ENCODE measurements at regions not wholly inside any gene's neighbourhood (a gene's known extent, or its start where the extent isn't known, plus 50 kb on each side); places are given as distances from the start of the nearest gene placed in this dataset.
"Not testable (repeated sequence)": the region's sequence is repeated elsewhere in the genome, so short reads cannot be mapped to it uniquely, and the experiment has no call there.

DNA sequence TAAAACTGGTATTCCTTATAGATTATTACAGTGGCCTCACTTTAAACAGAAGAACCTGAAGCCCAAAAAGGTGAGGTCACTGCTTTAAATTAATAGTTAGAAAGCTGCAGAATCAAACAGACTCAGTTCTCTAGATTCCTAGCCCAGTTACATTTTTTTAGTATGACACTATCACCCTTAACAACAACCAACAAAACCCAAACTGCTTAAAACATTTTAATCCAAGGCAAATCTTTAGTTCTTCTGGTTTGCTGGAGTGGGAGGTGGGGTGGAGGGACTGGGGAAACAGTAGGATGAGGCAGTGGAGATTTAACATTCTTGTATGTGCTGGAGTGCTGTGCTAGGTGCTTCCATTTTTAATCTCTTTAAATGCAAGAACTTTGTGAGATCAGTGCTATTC is 631.6 kb upstream of the KCNMB2 start:
- FAIRE-seq = no peak
- Histone ChIP-seq H3K36me3 (ENCODE audit: control insufficient read depth, insufficient read depth, low read length) (no peaks in the 10 kb centered on the region), H3K4me3 (ENCODE audit: low read depth, low read length) (no peak overlapping the region), H3K27me3 (ENCODE audit: control insufficient read depth, insufficient read depth, low read length) (no peaks in the 10 kb centered on the region)
- DNase-seq (ENCODE audit: low read depth) = no peak
- TF ChIP-seq CTCF (IDR thresholded peaks at IDR 0.05; ENCODE audit: insufficient read depth, low read length, severe bottlenecking) = no peak

DNA sequence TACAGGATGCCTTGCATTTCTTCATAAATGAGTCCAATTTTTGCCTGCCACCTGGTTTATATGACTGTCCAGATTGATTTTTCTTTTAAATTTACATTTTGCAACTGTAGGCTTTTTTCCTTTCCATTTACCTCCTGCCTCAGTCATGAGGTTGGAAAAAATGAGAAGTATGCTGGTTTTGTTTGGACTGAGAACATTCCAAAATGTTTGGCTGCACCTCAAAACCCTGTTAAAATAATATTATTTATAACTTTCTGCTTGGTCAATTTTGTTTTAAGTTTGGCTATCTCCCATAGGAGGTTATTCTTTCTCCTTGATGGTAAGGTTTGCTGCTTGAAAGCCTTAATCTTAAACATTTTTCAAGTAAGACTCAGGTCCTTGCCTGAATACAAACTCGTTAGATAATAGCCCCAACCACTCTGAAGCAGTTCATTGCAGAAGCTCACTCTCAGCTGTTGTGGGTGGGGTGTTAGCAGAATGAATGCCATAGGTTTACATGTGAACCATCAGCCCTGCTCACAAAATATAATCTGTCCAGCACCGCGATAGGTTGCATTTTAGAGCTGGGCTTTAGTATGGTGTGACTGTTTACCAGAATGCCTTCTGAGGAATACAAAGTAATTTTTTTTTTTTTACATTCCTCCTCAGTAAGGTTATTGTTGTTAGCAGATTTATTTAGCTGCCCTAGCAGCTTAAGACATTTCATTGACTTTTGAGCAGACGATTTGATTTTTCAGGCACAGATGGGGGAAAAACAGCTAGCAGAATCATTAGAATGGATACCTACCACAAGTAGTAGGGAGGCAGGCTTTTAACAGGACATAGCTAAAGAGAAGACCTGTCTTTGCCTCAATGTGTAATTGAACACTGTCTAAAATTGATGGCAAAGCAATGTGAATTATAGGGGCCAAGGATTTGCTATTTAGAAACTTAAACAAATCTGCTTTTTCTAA is 630.8 kb upstream of the KCNMB2 start:
- H3K4me3 ChIP-seq (ENCODE audit: low read depth, low read length) = no peak overlapping the region
- no peak for DNase-seq (ENCODE audit: low read depth)
- FAIRE-seq = no peak
- no peaks in the 10 kb centered on the region for H3K27me3 ChIP-seq (ENCODE audit: control insufficient read depth, insufficient read depth, low read length)
- TF ChIP-seq CTCF (IDR thresholded peaks at IDR 0.05; ENCODE audit: insufficient read depth, low read length, severe bottlenecking) = no peak
- H3K36me3 ChIP-seq (ENCODE audit: control insufficient read depth, insufficient read depth, low read length) = no peaks in the 10 kb centered on the region

DNA sequence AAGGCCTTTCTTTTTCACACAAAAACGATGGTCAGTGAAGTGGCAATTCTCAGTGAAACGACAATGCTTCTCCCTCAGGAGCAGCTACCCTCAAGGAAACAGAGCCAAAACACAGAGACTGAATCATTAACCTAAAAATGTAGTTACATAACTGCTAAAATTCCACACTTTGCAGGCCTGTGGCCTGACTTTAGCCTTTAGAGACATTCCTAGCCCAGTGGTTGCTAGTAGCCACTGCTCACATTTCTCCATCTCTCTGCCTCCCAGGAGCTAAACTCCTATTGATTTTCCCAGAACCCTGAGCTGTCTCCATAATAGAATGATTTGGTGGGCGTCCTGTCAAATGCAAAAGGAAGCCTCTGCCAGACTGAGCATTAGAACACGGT is 630.1 kb upstream of the KCNMB2 start:
- DNase-seq (ENCODE audit: low read depth) (peak; percentile 17), FAIRE-seq (no peak)
- no peak for TF ChIP-seq CTCF (IDR thresholded peaks at IDR 0.05; ENCODE audit: insufficient read depth, low read length, severe bottlenecking)
- Histone ChIP-seq H3K36me3 (ENCODE audit: control insufficient read depth, insufficient read depth, low read length) (no peaks in the 10 kb centered on the region), H3K27me3 (ENCODE audit: control insufficient read depth, insufficient read depth, low read length) (no peaks in the 10 kb centered on the region), H3K4me3 (ENCODE audit: low read depth, low read length) (no peak overlapping the region)

DNA sequence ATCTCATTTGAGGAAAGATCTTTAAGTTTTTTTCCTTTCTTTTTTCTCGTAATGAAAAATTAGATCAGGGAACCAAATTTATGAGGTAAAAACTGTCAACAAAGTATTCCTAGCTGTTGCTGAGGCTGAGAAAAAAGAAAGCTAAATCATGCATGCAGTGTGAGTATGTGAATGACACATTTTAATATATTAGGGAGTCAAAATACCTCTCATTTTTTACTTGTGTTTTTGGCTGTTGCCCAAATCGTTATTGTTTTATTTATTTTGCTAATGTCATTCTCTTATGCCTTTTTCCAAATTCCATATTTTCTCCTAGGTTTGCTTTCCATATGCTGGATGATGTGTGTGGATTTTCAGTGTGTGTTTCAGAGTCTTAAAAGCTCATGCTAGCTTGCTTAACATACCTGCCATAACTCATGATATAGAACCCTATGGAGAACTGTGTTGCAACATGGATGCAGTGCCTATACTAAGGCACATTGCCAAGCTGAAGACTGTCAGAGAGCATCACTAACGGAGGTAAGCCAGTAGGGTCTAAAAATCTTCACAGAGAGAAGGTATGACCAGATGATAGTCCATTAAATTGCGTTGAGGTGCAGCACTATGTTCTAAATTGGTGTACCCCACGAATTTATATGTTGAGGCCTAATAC is 629.5 kb upstream of the KCNMB2 start:
- no peak for TF ChIP-seq CTCF (IDR thresholded peaks at IDR 0.05; ENCODE audit: insufficient read depth, low read length, severe bottlenecking)
- no peaks in the 10 kb centered on the region for H3K27me3 ChIP-seq (ENCODE audit: control insufficient read depth, insufficient read depth, low read length)
- DNase-seq (ENCODE audit: low read depth) (no peak), FAIRE-seq (no peak)
- H3K36me3 ChIP-seq (ENCODE audit: control insufficient read depth, insufficient read depth, low read length) = no peaks in the 10 kb centered on the region
- no peak overlapping the region for H3K4me3 ChIP-seq (ENCODE audit: low read depth, low read length)

DNA sequence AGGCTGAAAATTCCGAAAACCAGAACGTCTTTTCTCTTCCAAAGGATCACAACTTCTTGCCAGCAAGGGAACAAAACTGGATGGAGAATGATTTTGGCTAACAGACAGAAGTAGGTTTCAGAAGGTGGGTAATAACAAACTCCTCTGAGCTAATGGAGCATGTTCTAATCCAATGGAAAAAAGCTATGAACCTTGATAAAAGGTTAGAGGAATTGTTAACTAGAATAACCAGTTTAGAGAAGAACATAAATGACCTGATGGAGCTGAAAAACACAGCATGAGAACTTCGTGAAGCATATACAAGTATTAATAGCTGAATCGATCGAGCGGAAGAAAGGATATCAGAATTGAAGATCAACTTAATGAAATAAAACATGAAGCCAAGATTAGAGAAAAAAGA is 626.7 kb upstream of the KCNMB2 start:
- H3K27me3 ChIP-seq (ENCODE audit: control insufficient read depth, insufficient read depth, low read length); H3K4me3 ChIP-seq (ENCODE audit: low read depth, low read length): not testable (repeated sequence)

DNA sequence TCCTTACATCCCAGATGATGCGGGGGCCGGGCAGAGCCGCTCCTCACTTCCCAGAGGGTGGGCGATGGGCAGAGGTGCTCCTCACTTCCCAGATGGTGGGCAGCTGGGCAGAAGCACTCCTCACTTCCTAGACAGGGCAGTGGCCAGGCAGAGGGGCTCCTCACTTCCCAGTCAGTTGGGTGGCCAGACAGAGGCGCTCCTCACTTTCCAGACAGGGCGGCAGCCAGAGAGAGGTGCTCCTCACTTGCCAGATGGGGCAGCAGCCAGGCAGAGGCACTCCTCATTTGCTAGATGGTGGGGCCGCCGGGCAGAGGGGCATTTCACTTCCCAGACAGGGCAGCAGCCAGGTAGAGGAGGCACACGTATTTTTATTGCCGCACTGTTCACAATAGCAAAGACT is 622.0 kb upstream of the KCNMB2 start:
- no peak for TF ChIP-seq CTCF (IDR thresholded peaks at IDR 0.05; ENCODE audit: insufficient read depth, low read length, severe bottlenecking)
- no peak overlapping the region for H3K4me3 ChIP-seq (ENCODE audit: low read depth, low read length)
- no peaks in the 10 kb centered on the region for H3K36me3 ChIP-seq (ENCODE audit: control insufficient read depth, insufficient read depth, low read length)
- H3K27me3 ChIP-seq (ENCODE audit: control insufficient read depth, insufficient read depth, low read length) = no peaks in the 10 kb centered on the region
- no peak for DNase-seq (ENCODE audit: low read depth)
- FAIRE-seq = no peak

More for the DNA sequence above, 626.7 kb upstream of the KCNMB2 start:
- not testable (repeated sequence) for DNase-seq (ENCODE audit: low read depth); FAIRE-seq; H3K36me3 ChIP-seq (ENCODE audit: control insufficient read depth, insufficient read depth, low read length)
